ENCODE measurements at regions not wholly inside any gene's neighbourhood (a gene's known extent, or its start where the extent isn't known, plus 50 kb on each side); places are given as distances from the start of the nearest gene placed in this dataset.

DNA sequence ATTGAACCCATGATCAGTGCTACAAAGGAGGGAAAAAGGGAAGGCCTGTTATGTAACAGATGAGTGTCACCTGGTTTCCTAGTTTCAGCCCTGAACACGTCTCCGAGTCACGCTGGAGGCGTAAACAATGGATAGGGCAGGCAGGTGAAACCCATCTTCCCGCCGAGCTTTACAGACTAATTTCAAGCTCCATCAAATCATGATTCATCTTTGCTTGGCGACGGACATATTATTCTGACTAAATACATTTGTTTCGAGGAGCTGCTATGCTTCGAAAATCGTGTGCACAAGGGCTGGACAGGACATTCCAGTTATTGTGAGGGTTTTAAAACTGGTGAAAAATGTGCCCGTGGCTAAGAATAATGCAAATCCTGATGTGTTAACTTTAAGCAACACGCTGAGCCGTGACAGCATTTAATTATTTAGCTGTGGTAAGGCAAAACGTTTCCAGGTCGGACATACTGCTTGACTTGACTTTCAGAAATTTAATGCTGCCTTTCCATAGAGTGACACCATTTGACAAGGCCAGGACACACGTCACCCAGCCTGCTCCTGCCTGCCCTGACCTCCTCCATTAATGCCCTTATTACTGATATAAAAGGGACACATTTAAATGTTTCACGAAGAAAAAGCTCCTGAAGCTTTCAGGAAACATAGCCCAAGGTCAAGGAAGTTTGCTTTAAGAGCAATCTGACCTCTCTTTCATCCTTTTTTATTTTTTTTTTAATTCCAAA is 1203.5 kb upstream of the TMEM132C start:
- DNase-seq (ENCODE audit: low read depth), result no peak
- ChIA-PET CTCF (interaction anchor here (1.1 kb wide), 1 partner anchor 230 kb away, joined by 4 read pairs; no protein-coding TSS in a partner anchor), POLR2A (interaction anchor here (0.6 kb wide), 1 partner anchor 8 kb away, joined by 4 read pairs; no protein-coding TSS in a partner anchor)
- Histone ChIP-seq H3K4me3 (ENCODE audit: low read depth, low read length) (no peak overlapping the region), H3K27me3 (ENCODE audit: control insufficient read depth, insufficient read depth, low read length) (no peaks in the 10 kb centered on the region), H3K36me3 (ENCODE audit: control insufficient read depth, insufficient read depth, low read length) (no peaks in the 10 kb centered on the region)
- no peak for TF ChIP-seq CTCF (IDR thresholded peaks at IDR 0.05; ENCODE audit: insufficient read depth, low read depth, low read length)

DNA sequence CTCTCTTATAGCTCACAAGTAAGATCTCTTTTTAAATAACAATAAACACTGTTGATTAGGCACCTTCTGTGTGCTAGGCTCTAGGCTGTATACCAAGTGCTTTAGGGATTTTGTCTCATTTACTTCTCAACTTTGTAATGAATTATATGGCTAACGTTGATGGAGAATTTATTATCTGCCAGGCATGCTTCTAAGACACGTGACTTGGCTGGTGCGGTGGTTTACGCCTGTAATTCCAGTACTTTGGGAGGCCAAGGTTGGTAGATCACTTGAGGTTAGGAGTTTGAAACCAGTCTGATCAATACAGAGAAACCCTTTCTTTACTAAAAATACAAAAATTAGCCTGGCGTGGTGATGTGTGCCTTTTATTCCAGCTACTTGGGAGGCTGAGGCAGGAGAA is 1202.8 kb upstream of the TMEM132C start:
- Histone ChIP-seq H3K36me3 (ENCODE audit: control insufficient read depth, insufficient read depth, low read length) (no peaks in the 10 kb centered on the region), H3K4me3 (ENCODE audit: low read depth, low read length) (no peak overlapping the region), H3K27me3 (ENCODE audit: control insufficient read depth, insufficient read depth, low read length) (no peaks in the 10 kb centered on the region)
- DNase-seq (ENCODE audit: low read depth), result no peak
- TF ChIP-seq CTCF (IDR thresholded peaks at IDR 0.05; ENCODE audit: insufficient read depth, low read depth, low read length), result no peak
- ChIA-PET CTCF (no interaction called here), POLR2A (no interaction called here)

GRCh38 chr12:127065595-127065994 is 1201.4 kb upstream of the TMEM132C start:
- CTCF ChIA-PET, result interaction anchor here (0.9 kb wide), 1 partner anchor 42 kb away, joined by 3 read pairs; no protein-coding TSS in a partner anchor

GRCh38 chr12:127070515-127071157 is 1196.3 kb upstream of the TMEM132C start:
- no peak for TF ChIP-seq CTCF (IDR thresholded peaks at IDR 0.05; ENCODE audit: insufficient read depth, low read depth, low read length)
- no peaks in the 10 kb centered on the region for H3K36me3 ChIP-seq (ENCODE audit: control insufficient read depth, insufficient read depth, low read length)
- no peaks in the 10 kb centered on the region for H3K27me3 ChIP-seq (ENCODE audit: control insufficient read depth, insufficient read depth, low read length)
- DNase-seq (ENCODE audit: low read depth), result no peak
- ChIA-PET POLR2A (no interaction called here), CTCF (no interaction called here)
- no peak overlapping the region for H3K4me3 ChIP-seq (ENCODE audit: low read depth, low read length)

More at GRCh38 chr12:127065595-127065994, 1201.4 kb upstream of the TMEM132C start:
- DNase-seq (ENCODE audit: low read depth), result no peak
- H3K36me3 ChIP-seq (ENCODE audit: control insufficient read depth, insufficient read depth, low read length), result no peaks in the 10 kb centered on the region
- POLR2A ChIA-PET, result no interaction called here
- TF ChIP-seq CTCF (IDR thresholded peaks at IDR 0.05; ENCODE audit: insufficient read depth, low read depth, low read length), result no peak
- H3K4me3 ChIP-seq (ENCODE audit: low read depth, low read length), result no peak overlapping the region
- no peaks in the 10 kb centered on the region for H3K27me3 ChIP-seq (ENCODE audit: control insufficient read depth, insufficient read depth, low read length)

GRCh38 chr12:127074161-127074560 is 1192.8 kb upstream of the TMEM132C start:
- no peak for TF ChIP-seq CTCF (IDR thresholded peaks at IDR 0.05; ENCODE audit: insufficient read depth, low read depth, low read length)
- CTCF ChIA-PET, result no interaction called here
- Histone ChIP-seq H3K36me3 (ENCODE audit: control insufficient read depth, insufficient read depth, low read length) (no peaks in the 10 kb centered on the region), H3K27me3 (ENCODE audit: control insufficient read depth, insufficient read depth, low read length) (peaks cover 1% of the 10 kb centered on the region; the same call in 1 of the 2 replicates), H3K4me3 (ENCODE audit: low read depth, low read length) (no peak overlapping the region)
- no peak for DNase-seq (ENCODE audit: low read depth)
- POLR2A ChIA-PET, result no interaction called here
